GM19023 (cell line): ENCODE measurements at regions not wholly inside any gene's neighbourhood (a gene's known extent, or its start where the extent isn't known, plus 50 kb on each side); places are given as distances from the start of the nearest gene placed in this dataset.

Experiments
- ATAC-seq: cut with Tn5 transposase; IDR thresholded peaks from one replicate; pipeline ENCODE4 v1.9.1; 2021; ENCODE audit warnings: mild to moderate bottlenecking, moderate library complexity; ENCODE audit not compliant: unreplicated experiment

DNA sequence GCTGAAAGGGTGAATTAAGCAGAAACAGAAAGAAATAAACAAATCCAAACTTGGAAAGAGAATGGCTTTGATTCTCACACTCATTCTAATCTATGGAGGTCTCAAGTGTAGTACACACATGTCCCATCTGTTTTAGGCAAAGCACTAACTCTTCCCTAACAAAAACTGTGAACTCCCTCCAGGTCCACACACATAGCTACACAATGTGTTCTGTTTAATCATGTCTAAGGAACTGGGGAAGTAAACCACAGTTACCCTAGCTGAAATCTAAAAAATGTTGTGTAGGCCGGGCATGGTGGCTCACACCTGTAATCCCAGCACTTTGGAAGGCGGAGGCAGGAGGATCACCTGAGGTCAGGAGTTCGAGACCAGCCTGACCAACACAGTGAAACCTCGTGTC lies 118.7 kb upstream of the FST start:
- ATAC-seq, result no peak

DNA sequence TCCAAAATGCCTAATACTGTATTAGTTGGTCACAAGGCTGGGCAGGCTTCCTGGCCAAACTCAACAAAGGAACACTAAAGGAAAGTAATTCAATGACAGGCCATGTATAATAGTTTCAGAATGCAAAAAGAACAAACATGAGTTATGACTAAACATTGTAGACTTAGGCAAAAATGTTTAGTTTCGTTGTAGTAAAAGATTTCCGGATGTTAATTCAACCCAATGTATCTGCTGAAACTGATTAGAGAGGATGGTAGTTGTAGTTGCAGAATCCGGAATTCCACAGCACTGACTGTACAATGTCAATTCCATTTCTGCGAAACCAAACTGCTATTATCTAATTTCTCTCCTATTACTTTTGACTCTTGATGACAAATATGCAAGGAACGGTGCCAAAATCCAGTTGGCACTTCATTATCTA lies 117.9 kb upstream of the FST start:
- ATAC-seq, result no peak

DNA sequence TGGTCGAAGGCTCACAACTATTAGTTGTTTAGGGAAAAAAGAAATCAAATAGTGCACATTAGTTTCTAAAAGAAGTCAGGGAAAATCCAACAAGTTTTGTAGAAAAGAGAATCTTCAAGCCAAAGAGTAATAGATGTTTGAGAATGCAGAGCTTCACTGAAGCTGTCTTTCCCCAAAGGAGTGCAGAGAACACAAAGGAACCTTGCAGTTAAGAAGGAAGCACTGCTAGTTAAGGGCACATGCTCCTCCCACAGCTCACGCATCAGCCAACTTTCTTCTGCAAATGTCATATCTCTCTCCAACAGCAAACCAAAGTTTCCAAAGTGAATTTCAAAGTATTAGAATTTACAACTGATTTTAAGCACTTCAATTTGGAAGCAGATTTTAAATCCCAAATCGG lies 116.4 kb upstream of the FST start:
- no peak for ATAC-seq

DNA sequence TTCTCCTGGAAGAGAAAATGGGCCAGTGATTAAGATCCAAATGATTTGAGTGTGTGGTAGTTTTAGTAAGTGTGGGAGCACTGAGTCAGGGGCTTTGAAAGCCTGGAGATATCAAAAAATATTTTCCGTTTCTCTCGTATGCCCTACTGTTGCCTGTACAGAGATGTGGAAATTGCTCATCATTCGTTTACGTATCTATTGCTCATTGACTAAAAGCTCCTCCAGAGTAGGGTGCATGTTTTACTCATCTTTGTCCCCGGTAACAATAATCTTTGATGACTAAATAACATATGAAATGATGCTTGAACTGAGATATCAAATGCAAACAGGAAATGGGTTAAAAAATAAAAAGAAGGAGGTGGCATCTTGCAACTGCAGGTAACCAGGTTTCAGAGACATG lies 114.2 kb upstream of the FST start:
- no peak for ATAC-seq

DNA sequence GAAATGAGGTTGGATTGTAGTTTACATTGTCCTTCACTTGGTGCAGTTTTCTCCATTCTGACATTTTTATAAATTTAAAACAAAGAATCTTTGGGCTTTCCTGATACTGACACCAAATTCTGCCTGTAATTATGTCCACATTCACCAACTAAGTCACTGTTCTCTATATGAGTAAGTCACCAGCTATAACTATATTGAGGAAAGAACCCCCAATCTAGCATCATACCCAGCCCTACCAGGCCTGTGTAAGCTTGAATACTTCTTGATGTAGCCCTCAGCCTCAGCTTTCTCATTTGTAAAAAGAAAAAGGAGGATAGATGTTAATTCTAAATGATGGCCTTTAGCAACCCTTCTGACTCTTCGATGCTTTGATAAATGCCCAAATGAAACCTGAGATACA lies 112.7 kb upstream of the FST start:
- ATAC-seq, result no peak

DNA sequence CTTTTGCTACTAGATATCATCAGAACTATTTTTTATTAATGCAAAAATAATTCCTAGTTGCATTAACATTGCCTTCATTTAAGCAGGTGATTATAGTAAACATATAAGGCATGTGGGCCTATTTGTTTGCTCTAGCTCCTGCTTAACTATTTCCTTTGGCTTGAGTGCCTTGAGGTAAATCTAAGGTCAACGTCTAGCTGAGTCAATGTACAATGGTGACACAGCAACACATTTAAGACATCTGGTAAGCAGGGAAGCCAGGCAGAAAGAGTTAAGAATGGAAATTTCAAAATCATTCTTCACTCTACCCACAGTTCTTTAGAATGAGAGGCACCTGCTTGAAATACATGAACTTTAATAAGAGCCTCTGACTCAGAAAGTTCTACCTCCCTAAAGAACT lies 111.9 kb upstream of the FST start:
- ATAC-seq, result no peak

DNA sequence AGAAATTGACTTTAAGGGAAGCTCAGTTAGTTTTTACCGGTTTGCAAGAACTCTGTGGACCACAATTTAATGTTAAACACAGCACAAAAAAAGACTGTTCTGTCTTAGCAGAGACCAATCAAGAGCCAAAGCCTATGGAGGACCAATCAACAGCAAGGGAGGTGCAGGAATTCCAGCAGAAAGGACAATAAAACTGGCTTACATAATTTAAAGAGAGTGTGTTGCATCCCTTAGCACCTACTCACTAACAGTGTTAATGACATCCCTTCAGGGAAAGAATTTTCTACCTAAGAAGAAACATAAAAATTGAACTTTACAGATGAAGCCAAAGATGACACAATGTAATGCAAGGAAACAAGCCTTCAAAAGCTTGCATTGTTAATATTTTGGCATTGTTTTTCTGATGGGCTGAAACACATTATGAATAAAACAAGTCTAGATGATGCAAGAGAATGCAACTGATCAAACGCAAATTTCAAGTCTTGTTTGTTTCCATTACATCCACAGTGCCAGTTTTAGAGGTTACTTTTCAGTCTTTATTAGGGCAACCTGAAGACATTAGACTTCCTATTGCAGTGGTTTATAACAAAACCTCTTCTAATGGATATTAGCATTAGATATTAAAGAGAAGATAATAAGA lies 111.3 kb upstream of the FST start:
- ATAC-seq, result no peak

DNA sequence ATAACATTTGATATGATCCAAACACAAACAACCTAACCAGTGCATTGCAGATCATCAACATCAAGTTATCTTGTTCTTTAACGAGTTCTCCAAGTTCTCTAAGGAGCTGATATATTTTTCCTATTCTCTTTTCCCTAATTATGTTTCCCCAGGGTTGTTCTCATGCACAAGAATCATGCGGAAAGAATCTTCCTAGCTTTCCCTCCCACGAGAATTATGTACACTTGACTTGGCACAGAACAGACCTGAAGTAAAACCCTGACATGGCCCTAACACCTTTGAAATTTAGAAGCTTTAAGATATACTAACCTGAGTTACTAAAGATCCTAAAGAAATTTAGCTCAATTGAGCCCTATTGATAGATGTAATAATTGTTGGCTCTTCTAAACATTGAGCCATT lies 110.7 kb upstream of the FST start:
- ATAC-seq, result no peak

DNA sequence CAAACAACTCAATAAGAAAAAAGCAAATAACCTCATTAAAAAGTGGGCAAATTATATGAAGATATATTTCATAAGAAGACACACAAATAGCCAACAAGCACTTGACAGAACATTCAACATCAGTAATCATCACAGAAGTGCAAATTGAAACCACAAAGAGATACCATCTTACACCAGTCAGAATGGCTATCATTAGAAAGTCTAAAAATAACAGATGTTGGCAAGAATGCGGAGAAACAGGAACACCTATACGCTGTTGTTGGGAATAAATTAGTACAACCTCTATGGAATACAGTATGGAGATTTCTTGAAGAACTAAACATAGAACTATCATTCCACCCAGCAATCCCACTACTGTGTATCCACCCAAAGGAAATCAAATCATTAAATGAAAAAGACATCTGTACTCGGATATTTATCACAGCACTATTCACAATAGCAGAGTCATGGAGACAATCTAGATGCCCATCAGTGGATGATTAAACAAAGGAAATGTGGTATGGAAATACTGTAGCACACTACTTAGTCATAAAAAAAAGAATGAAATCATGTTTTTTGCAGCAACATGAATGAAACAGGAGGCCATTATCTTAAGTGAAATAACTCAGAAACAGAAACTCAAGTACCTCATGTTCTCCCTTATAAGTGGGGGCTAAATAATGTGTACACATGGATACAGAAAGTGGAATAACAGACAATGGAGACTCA lies 106.8 kb upstream of the FST start:
- no peak for ATAC-seq

DNA sequence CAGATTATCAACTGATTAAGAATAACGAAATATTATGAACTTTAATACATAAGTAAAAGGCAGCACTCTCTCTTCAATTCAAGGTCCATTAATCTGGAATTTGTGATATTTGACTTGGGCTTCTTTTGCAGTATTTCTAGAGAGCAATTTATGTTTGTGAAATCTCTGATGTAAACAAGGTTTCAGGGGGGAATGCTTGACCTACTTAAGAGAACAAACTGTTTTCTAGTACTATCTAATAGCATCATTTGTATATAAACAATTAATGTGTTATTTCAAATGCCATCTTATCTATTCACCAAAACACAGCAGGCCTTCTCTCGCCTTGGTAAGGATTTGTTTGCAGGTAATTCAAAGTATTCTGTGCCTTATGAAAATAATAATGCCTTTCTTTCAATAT lies 103.6 kb upstream of the FST start:
- ATAC-seq, result no peak

DNA sequence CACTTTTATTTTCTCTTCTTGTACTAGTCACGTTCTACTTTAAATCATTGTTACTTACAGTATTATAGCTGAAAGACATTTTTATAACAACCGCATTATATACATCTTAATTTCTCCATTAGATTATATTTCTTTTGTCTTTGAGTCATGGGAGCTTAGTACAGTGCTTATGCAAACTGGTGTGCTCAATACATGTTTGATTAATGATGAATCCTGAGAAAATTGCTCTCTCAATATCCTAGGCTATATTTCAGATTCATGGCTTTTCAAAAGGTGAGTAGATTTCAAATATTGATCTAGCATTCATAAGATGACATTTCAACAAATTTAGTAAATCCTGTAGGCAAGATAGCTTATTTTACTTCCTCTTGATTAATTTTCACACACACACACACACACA lies 102.2 kb upstream of the FST start:
- no peak for ATAC-seq

DNA sequence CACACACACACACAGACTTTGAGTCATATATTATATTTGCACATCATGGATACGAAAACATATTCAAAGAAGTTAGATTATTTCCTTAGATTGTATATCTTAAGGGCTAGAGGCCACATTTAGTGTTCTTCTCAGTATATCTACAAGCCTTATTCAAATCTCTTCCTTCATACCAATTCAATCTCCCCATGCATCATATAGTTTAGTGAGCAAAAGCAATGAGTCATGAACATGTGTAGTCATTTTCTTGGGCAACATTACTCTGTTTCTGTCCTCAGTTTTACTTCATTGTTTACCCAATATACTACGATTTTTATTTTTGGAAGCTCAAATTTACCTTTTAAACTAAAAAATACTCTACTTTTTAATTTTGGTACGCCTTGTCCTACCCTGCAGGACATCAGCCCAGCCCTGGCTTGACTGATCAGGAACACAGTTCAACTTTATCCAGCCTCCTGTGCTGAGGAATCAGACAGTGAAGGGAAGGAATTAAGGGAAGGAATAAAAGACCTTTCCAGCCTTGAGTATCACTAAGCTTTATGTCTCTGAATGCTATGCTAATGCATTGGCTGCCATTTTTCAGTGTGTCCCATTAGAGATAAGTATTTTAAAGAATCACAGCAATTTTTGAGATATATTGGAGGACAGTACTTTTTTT lies 101.7 kb upstream of the FST start:
- no peak for ATAC-seq

DNA sequence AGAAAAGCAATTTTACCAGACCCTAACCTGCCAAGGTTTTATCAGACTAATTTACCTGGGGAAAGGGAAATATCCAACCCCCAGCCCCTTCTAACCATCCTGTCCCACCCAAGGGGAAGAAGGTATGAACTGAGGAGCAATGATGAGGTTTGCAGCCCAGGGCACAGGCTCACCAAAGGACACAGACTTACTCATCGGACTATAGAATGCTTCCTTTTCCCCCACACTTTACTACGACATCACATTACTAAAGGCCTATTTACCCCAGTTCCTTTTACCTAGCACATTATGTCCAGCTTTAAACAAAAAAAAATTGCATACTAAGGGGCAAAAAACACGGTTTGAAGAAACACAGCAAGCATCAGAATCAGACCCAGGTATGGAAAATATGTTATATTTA lies 94.1 kb upstream of the FST start:
- no peak for ATAC-seq

DNA sequence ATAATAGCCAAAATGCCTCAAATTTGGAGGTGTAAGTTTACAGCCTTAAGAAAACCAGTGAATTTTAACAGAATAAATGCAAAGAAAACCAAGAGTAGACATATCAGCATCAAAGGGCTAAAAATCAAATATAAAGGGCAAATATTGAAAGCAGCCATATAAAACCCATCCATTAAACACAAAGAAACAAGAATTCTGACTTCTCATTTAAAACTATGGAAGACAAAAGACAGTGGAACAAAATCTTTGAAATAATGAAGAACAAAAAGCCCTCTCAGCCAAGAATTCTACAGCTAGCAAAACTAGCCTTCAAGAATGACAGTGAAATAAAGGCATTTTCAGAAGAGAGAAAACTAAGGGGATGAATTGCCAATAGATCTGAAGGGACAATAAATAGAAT lies 91.3 kb upstream of the FST start:
- ATAC-seq, result no peak

DNA sequence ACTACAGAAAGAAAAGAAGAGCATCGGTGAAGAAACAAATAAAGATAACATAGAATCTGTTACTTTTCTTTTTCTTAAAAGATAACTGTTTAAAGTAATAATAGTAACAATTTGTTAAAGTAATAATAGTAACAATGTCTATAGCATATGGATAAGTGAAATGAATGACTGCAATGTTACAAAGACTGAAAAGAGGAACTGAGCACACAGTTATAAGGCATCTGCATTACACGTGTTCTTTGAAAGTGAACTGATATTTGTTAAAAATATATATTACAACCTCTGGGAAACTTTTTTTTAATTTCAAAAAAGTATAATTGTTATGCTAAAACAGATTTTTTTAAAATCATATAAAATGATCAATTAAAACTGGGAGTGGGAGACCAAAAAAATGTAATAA lies 88.4 kb upstream of the FST start:
- ATAC-seq, result no peak

DNA sequence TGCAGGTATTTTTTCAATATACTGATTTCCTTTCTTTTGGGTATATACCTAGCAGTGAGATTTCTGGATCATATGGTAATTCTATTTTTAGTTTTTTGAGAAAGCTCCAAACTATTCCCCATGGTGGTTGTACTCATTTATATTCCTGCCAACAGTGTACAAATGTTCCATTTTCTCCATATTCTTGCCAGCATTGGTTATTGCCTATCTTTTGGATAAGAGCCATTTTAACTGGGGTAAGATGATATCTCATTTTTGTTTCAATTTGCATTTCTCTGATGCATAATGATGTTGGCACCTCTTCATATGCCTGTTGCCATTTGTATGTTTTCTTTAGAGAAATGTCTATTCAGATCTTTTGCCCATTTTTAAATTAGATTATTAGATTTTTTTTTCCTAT lies 85.6 kb upstream of the FST start:
- no peak for ATAC-seq

DNA sequence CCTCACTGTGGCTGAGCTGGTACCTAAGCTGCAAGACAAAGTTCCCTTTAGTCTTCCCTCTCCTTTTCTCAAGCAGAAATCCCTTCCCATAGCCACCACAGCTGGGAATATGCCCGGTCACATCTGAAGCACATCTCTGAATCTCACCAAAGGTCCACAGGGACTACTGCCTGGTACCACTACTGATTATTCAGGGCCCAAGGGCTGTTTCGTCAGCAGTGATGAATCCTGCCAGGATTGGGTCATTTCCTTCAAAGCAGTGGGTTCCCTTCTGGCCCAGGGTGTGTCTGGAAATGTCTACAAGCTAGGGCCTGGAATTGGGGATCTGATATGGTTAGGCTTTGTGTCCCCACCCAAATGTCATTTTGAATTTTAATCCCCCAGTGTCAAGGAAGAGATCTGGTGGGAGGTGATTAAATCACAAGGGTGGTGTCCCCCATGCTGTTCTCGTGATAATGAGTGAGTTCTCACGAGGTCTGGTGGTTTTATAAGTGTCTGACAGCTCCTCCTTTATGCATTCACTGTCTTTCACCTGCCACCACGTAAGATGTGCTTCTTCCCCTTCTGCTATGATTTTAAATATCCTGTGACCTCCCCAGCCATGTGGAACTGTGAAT lies 83.2 kb upstream of the FST start:
- ATAC-seq, result no peak

DNA sequence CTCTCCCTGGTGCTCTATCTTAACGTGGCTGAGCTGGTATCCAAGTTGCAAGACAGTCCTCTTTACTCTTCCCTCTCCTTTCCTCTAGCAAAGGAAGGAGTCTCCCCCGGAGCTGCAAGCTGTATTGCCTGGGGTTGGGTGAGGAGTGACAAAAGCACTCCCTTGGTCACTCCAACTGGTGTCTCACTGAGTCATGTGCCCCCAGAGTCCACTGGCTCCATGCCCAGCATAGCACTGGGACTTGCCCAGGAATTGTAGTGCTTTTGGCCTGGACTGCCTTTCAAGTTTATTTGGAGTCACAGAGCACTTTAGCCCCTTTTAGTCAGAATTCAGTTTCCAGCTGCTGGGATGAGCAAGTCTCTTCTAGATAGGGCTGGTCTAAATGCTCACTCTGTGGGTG lies 82.6 kb upstream of the FST start:
- no peak for ATAC-seq

DNA sequence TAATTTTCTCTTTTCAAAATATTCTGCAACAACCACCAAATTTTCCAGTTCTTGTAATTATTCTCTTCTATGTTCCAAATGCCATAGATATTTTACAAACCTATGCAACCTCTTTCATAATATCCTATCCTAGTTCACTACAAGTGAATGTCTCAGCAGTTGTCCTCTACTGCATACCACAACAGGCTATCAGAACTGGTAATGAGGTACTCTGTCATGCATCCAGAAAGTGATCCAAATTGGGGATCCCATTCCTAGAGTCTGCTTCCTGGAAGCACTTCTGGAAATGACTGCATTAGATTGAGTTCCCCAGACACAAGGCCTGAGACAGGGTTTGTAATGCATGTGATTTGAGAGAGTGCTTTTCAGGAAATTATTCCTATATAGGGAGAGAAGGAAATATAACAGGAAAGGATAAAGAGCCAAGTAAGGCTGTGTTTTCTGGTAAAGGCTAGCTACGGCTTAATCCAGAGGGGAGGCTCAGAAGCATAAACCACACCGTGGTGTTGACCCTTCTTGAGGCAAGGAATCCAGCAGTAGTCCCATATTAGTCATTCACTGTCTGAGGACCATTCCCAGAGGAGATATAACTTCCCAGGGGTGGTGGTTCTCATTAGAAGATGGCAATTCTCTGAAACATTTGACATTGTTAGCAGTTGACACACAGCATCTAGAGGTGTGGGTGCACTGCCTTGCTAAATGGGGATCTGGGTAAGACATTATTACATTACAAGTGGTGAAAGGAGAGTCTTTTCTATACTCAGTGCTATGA lies 80.3 kb upstream of the FST start:
- no peak for ATAC-seq

DNA sequence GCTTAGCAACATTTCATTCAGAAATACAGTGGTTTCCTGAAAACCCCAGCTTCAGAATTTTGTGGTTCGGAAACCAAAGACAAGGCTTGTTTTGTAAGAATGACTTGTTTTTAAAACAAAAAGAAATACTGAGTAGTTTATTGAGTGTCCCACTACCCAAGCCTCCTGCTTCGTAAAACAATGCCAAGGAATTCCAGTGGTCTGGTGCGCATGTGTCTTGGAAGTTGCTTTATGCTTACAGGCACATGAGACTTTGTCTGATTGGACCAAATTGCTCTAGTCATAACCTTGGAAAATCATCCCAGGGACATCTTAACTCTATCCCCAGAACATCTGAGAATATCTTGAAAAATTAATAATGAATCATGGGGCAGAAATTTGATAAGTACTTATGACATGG lies 77.1 kb upstream of the FST start:
- ATAC-seq, result no peak

DNA sequence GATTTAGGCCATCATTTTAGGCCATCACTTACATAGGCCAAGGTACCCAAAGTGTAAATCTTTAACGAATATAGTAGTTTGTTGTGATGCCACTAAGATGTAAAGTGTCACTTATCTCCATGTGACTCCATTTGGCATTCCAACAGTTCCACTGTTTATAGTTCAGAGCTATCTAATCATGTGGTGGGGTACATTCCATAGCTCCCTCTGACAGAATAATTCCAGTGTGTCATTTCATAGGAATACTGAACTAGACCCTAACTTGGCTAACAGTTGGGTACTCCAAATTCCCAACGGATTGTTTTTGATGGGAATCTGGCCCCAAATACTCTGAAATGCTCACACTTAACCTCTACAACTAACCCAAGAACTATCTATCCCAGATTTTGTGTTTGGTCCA lies 76.7 kb upstream of the FST start:
- no peak for ATAC-seq
